ENCODE measurements at regions not wholly inside any gene's neighbourhood (a gene's known extent, or its start where the extent isn't known, plus 50 kb on each side); places are given as distances from the start of the nearest gene placed in this dataset.

GRCh38 chr11:64457416-64458010 lies 98.2 kb upstream of the SLC22A11 start:
- no peak for DNase-seq (ENCODE audit: low spot score)

DNA sequence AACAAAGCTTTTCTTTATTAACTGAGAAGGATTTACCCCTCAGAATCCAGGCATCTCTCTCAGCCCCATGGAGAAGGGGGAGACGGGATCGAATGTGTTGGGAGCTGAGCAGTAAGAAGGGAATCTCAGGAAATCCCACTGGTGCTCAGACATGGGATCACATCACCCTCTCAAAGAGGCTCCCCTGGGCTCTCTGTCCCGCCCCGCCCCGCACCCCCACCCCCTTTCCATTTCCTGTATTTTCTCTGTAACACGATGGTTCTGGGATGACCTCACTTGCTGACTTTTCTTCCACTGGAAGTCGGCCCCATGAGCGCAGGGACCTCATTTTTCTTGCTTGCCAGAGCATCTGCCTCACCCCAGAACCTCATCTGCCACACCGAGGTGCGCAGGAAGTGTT lies 96.7 kb upstream of the SLC22A11 start:
- DNase-seq (ENCODE audit: low spot score), result no peak

DNA sequence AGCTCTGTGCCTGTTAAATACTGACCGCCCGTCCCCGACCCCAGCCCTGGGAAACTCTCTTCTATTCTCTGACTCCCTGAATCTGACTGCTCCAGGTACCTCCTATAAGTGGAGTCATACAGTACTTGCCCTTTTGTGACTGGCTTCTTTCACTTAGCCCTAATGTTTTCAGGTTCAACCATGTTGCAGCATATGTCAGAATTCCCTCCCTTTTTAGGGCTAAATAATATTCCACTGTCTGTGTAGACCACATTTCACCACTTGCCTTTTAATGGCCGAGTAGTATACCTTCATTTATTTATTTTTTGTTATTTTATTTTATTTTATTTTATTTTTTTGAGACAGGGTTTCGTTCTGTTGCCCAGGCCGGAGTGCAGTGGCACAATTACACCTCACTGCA lies 96.1 kb upstream of the SLC22A11 start:
- no peak for DNase-seq (ENCODE audit: low spot score)

DNA sequence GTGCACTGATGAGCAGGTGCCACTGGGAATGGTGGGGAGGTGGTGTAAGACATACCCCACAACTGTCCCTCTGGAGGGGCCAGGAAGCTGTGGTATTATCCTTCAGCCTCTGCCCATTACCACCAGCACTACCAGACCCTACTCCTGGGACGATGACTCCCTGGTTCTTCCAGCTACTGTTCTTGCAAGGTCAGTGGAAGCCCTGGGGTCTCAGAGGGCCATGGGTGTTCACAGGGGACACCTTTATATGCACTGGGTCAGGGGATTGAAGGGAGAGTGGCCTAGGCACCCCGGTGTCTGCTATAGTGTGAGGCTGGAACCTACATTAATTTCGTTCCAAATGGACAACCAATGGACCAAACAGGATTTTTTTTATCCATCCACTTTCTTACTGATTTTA lies 94.7 kb upstream of the SLC22A11 start:
- no peak for DNase-seq (ENCODE audit: low spot score)

DNA sequence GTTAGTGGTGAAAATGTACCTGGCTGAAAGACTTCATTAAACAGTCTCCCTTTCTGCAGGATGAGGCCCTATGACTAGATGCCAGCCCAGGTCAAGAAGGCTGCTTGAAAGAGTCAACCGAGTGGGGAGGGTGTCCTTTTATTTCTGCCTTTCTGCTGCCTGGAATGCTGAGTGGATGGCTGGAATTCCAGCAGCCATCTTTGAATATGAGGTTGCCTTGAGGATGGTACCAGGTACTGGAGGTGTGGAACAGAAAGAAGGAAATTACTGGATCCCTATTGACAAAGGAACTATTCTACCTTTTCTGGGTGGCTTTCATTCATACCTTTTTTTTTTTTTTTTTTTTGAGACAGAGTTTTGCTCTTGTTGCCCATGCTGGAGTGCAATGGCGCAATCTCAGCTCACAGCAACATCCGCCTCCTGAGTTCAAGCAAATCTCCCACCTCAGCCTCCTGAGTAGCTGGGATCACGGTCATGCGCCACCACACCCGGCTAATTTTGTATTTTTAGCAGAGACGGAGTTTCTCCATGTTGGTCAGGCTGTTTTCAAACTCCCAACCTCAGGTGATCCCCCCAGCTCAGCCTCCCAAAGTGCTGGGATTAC lies 89.5 kb upstream of the SLC22A11 start:
- DNase-seq (ENCODE audit: low spot score), result no peak

- no peak for DNase-seq (ENCODE audit: low spot score)
These were observed 86.5 kb upstream of the SLC22A11 start for GRCh38 chr11:64469288-64469687.

DNA sequence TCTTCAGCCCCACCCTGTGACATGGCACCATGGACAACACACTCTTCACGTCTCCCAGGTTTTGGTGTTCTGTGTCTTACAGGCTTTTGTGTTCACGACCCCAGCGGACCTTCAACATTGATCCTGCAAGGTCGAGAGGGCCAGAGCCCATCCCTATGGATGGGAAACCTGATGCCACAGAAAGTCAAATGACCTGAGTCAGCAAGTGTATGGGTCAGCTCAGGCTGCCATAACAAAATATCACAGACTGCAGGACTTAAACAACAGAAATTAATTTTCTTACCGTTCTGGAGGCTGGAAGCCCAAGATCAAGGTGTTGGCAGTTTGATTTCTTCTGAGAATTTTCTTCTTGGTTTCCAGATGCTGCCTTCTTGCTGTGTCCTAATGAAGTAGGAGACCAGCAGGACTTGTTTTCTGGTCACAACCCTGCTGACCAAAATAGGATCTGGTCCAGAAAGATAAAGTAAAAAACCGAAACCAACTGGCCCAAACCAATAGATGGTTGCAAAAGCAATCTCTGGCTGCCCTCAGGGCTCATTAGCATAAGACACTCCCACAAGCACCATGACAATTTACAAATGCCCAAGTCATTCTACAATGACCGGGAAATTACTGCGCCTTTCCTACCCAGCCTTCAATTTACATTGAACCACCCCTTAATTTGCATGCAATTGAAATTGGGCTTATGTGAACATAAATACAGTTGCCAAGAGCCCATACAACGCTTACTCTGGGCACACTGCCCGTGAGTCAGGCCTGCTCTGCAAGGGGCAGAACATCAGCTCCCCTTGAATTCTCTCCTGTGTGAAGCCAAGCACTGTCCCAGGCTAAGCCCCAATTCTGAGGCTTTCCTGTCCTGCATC lies 82.9 kb upstream of the SLC22A11 start:
- no peak for DNase-seq (ENCODE audit: low spot score)

- no peak for DNase-seq (ENCODE audit: low spot score)
These were observed 81.1 kb upstream of the SLC22A11 start for GRCh38 chr11:64474680-64475079.

- no peak for DNase-seq (ENCODE audit: low spot score)
These were observed 80.6 kb upstream of the SLC22A11 start for GRCh38 chr11:64475145-64475544.

- DNase-seq (ENCODE audit: low spot score), result no peak
These were observed 78.9 kb upstream of the SLC22A11 start for GRCh38 chr11:64476881-64477280.

DNA sequence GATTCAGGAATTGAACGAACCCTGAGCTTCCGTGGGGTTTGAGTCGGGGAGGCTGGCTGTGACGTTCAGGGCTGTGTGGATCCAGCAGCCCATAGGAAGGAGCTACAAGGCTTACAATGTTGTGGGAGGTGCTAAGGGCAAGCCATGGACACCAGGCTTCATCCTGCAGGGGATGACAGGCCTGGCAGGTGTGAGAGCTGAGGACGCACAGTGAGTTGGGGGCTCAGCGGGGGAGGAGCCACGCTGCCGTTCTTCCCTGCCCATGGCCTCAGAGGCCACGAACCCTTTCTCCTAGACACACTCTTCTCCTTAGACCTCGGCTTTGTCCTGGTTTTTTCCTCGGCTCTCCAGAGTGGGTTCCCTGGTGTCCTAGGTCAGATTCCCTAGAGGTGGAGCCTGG lies 78.1 kb upstream of the SLC22A11 start:
- DNase-seq (ENCODE audit: low spot score), result no peak

- no peak for DNase-seq (ENCODE audit: low spot score)
These were observed 73.2 kb upstream of the SLC22A11 start for GRCh38 chr11:64482588-64482987.

DNA sequence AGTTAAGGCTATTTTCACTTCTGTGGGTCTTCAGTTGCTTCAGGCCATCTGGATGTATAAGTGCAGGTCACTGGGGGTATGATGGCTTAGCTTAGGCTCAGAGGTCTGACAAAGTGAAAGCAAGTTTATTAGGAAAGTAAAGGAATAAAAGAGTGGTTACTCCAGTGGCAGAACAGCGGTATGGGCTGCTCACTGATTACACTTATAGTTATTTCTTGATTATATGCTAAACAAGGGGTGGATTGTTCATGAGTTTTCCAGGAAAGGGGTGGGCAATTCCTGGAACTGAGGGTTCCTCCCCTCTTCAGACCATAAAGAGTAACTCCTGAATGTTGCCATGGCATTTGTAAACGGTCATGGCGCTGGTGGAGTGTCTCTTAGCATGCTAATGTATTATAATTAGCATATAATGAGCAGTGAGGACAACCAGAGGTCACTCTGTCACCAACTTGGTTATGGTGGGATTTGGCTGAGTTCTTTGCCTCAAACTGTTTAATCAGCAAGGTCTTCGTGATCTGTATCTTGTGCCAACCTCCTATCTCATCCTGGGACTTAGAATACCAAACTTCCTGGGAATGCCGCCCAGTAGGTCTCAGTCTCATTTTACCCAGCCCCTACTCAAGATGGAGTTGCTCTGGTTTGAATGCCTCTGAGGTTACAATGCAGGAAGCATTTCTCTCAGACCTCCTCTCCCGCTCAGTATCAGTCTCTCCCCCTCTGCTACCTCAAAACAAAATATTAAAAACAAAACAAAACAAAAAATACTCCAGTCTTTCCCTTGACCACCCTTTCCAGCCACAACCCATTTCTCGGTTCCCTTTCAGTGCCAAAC lies 71.3 kb upstream of the SLC22A11 start:
- no peak for DNase-seq (ENCODE audit: low spot score)

DNA sequence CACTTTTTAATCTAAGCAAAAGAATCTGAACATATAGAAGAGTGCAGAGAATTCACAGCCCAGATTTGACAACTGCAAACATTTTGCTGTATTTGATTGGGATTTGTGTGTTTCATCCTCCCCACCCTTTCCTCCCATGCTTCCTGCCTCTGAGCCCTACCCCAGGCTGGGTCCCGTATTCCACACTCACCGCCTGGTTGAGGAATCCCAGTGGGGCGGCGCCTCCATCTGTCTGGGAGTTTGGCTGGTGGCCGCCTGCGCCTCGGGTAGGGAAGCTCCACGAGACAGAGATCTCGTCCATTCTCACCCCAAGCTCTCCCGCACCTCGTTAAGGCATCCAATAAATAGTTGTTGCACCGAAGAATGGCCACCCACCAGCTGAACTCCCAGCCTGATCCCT lies 70.7 kb upstream of the SLC22A11 start:
- no peak for DNase-seq (ENCODE audit: low spot score)

- DNase-seq (ENCODE audit: low spot score), result peak; percentile 67
These were observed 65.8 kb upstream of the SLC22A11 start for GRCh38 chr11:64489831-64490441.

- no peak for DNase-seq (ENCODE audit: low spot score)
These were observed 65.1 kb upstream of the SLC22A11 start for GRCh38 chr11:64490562-64491216.

- DNase-seq (ENCODE audit: low spot score), result no peak
These were observed 63.2 kb upstream of the SLC22A11 start for GRCh38 chr11:64492561-64492960.

DNA sequence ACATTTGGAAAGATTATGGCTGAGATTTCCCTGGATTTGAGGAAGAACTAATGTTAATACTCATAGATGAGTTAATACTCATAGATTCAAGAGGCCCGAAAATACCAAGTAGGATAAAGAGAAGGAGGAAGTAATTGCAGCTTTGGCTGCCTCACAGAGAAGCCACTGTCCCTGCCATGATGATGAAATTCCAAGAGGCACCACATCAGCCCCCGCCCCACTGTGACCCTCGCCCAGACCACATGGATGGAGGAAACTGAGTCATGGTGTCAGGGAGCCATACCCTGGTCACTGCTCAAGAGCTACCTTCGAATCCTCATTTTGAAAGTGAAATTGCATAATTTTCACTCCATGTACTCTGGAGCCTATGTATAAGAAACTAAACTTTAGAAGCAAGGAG lies 57.6 kb upstream of the SLC22A11 start:
- DNase-seq (ENCODE audit: low spot score), result no peak

GRCh38 chr11:64499261-64500004 lies 56.3 kb upstream of the SLC22A11 start:
- no peak for DNase-seq (ENCODE audit: low spot score)
